IMR-90 (cell line): ENCODE measurements at regions not wholly inside any gene's neighbourhood (a gene's known extent, or its start where the extent isn't known, plus 50 kb on each side); places are given as distances from the start of the nearest gene placed in this dataset.

ENCODE experiments used
- BHLHE40 ChIP-seq: fragments of 150-350 bp; IDR thresholded peaks from 2 replicates; pipeline ENCODE4 v1.6.1; 2016; ENCODE audit warnings: mild to moderate bottlenecking, low read depth, low read length
- CEBPB ChIP-seq: IDR thresholded peaks from 2 replicates; pipeline ENCODE4 v1.6.1; 2012; ENCODE audit warnings: low read depth, low read length, improper control_type of control experiment
- CHD1 ChIP-seq: IDR thresholded peaks from 2 replicates; pipeline ENCODE4 v1.6.1; 2012; ENCODE audit warnings: low read depth, low read length, improper control_type of control experiment
- CTCF ChIP-seq: conservative IDR thresholded peaks from 2 replicates; pipeline ENCODE4 v1.5.1; 2012; ENCODE audit warnings: mild to moderate bottlenecking, low read depth, low read length, improper control_type of control experiment
- POLR2A ChIP-seq: IDR thresholded peaks from 2 replicates; pipeline ENCODE4 v1.6.1; 2012; ENCODE audit warnings: mild to moderate bottlenecking, low read depth, low read length
- RAD21 ChIP-seq: IDR thresholded peaks from 2 replicates; pipeline ENCODE4 v1.6.1; 2012; ENCODE audit warnings: low read length, improper control_type of control experiment
- RCOR1 ChIP-seq: IDR thresholded peaks from 2 replicates; pipeline ENCODE4 v1.6.1; 2012; ENCODE audit warnings: mild to moderate bottlenecking, low read length, improper control_type of control experiment; ENCODE audit not compliant: insufficient replicate concordance
- TF ChIP-seq, protein P1 (sequence below): fragments of 150-350 bp; IDR thresholded peaks from 2 replicates; pipeline ENCODE4 v1.6.1; 2017; ENCODE audit warnings: mild to moderate bottlenecking, antibody characterized with exemption, low read length, low read depth

- TF ChIP-seq CHD1 (no peak), CTCF (no peak), BHLHE40 (no peak), POLR2A (no peak), RAD21 (no peak), RCOR1 (no peak), CEBPB (no peak)
- TF ChIP-seq, protein P1, sequence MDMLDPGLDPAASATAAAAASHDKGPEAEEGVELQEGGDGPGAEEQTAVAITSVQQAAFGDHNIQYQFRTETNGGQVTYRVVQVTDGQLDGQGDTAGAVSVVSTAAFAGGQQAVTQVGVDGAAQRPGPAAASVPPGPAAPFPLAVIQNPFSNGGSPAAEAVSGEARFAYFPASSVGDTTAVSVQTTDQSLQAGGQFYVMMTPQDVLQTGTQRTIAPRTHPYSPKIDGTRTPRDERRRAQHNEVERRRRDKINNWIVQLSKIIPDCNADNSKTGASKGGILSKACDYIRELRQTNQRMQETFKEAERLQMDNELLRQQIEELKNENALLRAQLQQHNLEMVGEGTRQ = no peak
Observed at GRCh38 chr2:182646763-182647498, 69.1 kb upstream of the DNAJC10 start.
